ENCODE measurements at regions not wholly inside any gene's neighbourhood (a gene's known extent, or its start where the extent isn't known, plus 50 kb on each side); places are given as distances from the start of the nearest gene placed in this dataset.
"Not testable (repeated sequence)": the region's sequence is repeated elsewhere in the genome, so short reads cannot be mapped to it uniquely, and the experiment has no call there.

DNA sequence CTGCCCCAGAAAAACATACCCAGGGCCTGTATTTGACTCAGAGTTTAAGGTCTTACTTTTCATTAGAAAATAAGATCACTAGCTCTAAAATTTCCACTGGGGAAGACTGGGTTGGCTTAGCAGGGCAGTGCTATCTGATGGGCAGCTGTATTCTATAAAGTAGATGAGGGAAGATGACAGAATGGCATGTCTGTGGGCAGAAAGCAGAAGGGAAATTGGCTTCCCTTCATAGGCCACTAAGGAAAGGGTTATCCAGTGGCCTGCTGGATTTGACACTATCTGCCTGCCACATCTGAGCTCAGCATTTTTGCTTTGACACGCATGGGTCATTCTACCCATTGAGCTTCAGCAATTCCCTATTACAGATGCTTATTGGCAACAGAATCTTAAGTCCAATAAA is 461.3 kb upstream of the RASGRP1 start:
- Mint-ChIP-seq H3K36me3 (ENCODE audit: low read depth) (no peaks in the 10 kb centered on the region), H3K27me3 (ENCODE audit: low read depth) (peaks cover 5% of the 10 kb centered on the region), H3K4me1 (peaks cover 51% of the 10 kb centered on the region), H3K4me3 (no peak overlapping the region), H3K9me3 (no peaks in the 10 kb centered on the region), H3K27ac (no peak overlapping the region)
- TF ChIP-seq CTCF (IDR thresholded peaks at IDR 0.05; ENCODE audit: unreplicated experiment in 3 of 3) = no peak

- Mint-ChIP-seq H3K36me3 (ENCODE audit: low read depth) (no peaks in the 10 kb centered on the region), H3K4me1 (peaks cover 52% of the 10 kb centered on the region), H3K9me3 (no peaks in the 10 kb centered on the region), H3K4me3 (no peak overlapping the region), H3K27ac (no peak overlapping the region), H3K27me3 (ENCODE audit: low read depth) (peaks cover 5% of the 10 kb centered on the region)
- TF ChIP-seq CTCF (IDR thresholded peaks at IDR 0.05; ENCODE audit: unreplicated experiment in 3 of 3) = no peak
These were observed 463.5 kb upstream of the RASGRP1 start for GRCh38 chr15:39028069-39028468.

- Mint-ChIP-seq H3K4me1 (peaks cover 52% of the 10 kb centered on the region), H3K9me3 (no peaks in the 10 kb centered on the region)
These were observed 465.1 kb upstream of the RASGRP1 start for GRCh38 chr15:39029741-39030140.

DNA sequence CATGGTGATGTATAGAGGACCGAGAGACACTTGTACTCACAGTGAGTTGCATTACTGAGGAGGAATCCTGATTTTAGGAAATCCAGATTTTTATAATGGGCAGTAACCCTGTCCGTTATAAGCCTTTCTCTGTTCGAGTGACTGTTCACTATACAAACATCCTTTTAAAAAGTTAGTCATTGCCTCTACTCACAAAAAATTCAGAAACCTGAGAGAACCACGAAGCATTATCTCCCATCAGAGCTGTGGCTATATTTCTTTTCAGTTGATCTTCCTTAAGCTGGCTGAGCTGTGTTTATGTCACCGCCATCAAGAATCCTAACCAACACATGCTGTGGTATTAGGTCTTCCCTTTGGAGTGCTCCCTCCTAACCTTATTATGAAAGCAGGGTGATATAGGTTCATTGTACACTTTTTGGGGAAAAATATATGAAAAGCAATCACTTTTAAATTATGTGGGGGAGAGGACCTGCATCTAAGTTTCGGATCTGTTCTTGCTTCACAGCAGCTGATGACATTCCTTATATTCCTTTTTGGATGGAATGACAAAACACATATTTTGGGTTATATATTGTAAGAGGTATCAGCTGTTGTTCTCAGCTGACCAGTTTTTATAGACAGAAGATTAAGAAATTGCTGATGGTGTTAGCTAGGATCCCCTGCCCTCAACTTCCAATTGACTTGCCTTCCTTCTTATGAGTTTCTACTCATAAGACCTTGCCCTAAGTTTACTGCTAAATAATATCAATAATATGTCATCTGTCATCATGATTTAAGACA is 465.9 kb upstream of the RASGRP1 start:
- Mint-ChIP-seq H3K4me3 (no peak overlapping the region), H3K9me3 (no peaks in the 10 kb centered on the region), H3K27me3 (ENCODE audit: low read depth) (peaks cover 5% of the 10 kb centered on the region), H3K4me1 (peaks cover 52% of the 10 kb centered on the region), H3K27ac (peak overlapping the region in 2 of 3 experiments; percentile 4 to 21), H3K36me3 (ENCODE audit: low read depth) (no peaks in the 10 kb centered on the region)
- TF ChIP-seq CTCF (IDR thresholded peaks at IDR 0.05; ENCODE audit: unreplicated experiment in 3 of 3) = no peak

More at GRCh38 chr15:39029741-39030140, 465.1 kb upstream of the RASGRP1 start:
- H3K4me3 Mint-ChIP-seq = no peak overlapping the region
- TF ChIP-seq CTCF (IDR thresholded peaks at IDR 0.05; ENCODE audit: unreplicated experiment in 3 of 3) = no peak
- H3K27me3 Mint-ChIP-seq (ENCODE audit: low read depth) = peaks cover 5% of the 10 kb centered on the region
- H3K36me3 Mint-ChIP-seq (ENCODE audit: low read depth) = no peaks in the 10 kb centered on the region
- peak overlapping the region in 1 of 3 experiments; percentile 4 for H3K27ac Mint-ChIP-seq

DNA sequence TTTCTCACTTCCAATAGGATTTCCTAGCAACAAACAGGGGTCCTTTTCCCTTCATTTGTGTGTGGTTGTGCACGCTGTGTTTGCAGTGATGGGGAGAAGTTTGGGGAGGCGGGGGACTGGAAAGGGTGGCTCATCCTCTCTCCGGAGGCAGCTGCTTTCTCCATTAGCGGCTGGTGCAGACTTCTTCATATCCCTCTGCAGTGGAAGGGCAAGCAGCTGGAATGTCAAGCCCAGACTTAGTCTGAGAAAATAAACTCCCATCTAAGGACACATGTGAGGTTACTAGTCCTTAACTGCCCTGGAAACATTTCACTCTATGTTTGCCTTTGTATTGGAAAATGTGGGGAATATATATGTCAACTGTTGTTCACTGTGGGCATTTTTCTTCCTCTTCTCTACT is 467.0 kb upstream of the RASGRP1 start:
- peak overlapping the region in 1 of 3 experiments; percentile 1 for H3K4me3 Mint-ChIP-seq
- H3K36me3 Mint-ChIP-seq (ENCODE audit: low read depth) = no peaks in the 10 kb centered on the region
- H3K27ac Mint-ChIP-seq = peak overlapping the region; percentile 13 to 70 (median 65)
- TF ChIP-seq CTCF (IDR thresholded peaks at IDR 0.05; ENCODE audit: unreplicated experiment in 3 of 3) = no peak
- H3K9me3 Mint-ChIP-seq = no peaks in the 10 kb centered on the region
- no peaks in the 10 kb centered on the region for H3K27me3 Mint-ChIP-seq (ENCODE audit: low read depth)
- peaks cover 52% of the 10 kb centered on the region for H3K4me1 Mint-ChIP-seq

DNA sequence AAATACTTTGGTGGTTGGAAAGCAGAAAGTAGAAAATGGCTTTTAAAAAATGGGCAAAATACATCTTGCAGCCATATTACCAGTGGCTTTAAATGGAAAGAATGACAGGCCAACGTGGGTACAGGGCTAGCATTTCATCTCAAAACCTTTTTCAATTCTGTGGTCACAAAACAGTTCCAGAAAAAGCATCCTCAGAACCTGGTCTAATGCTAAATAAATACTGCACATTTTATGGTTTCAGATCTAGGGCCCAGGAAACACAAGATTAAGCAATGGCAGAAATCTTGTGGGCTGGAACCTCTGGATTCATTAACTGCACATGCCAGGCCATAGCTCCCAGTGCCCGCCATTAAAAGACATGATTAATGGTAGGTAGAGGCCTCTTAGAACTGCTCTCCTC is 470.2 kb upstream of the RASGRP1 start:
- Mint-ChIP-seq H3K4me1 (peaks cover 50% of the 10 kb centered on the region), H3K4me3 (no peak overlapping the region), H3K27me3 (ENCODE audit: low read depth) (peaks cover 5% of the 10 kb centered on the region), H3K9me3 (peaks cover 5% of the 10 kb centered on the region), H3K36me3 (ENCODE audit: low read depth) (no peaks in the 10 kb centered on the region), H3K27ac (no peak overlapping the region)
- no peak for TF ChIP-seq CTCF (IDR thresholded peaks at IDR 0.05; ENCODE audit: unreplicated experiment in 3 of 3)

DNA sequence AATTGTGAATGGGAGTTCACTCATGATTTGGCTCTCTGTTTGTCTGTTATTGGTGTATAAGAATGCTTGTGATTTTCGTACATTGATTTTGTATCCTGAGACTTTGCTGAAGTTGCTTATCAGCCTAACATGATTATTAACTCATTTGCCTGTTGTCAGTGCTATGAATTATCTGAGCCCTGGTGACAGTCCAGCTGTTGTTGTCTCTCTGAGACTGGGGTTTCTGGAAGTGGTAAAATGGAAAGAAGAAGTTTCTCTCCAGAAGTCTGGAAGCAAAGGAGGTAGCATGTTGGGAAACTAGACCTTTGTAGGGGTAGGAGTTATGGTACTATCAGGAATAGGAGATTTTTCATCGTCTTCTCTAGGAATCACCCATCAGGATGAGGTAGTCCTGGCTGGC is 473.0 kb upstream of the RASGRP1 start:
- Mint-ChIP-seq H3K27ac (peak overlapping the region in 1 of 3 experiments; percentile 35), H3K4me1 (peaks cover 28% of the 10 kb centered on the region)
- H3K4me3 Mint-ChIP-seq; H3K27me3 Mint-ChIP-seq (ENCODE audit: low read depth); H3K9me3 Mint-ChIP-seq; H3K36me3 Mint-ChIP-seq (ENCODE audit: low read depth): not testable (repeated sequence)
